Esophagus squamous epithelium (tissue), 5 donors: ENCODE measurements at regions not wholly inside any gene's neighbourhood (a gene's known extent, or its start where the extent isn't known, plus 50 kb on each side); places are given as distances from the start of the nearest gene placed in this dataset.

Experiments used
- DNase-seq: peaks from one replicate; lab custom pipeline; 2025; lab: John Stamatoyannopoulos, UW
- H3K27ac ChIP-seq, 4 donors: fragments of 200-600 bp; sonication (generic); one replicate each; pipeline ENCODE4 v1.5.1; 2016 to 2019; ENCODE audit warnings: mild to moderate bottlenecking in 1 of 4
- H3K27me3 ChIP-seq, 4 donors: fragments of 200-600 bp; sonication (generic); 1 replicate in 3 of 4; 2 replicates in 1 of 4; pipeline versions ENCODE4 v1.5.1 to v1.6.0; 2017 to 2021; ENCODE audit warnings: antibody characterized with exemption in 1 of 4
- H3K36me3 ChIP-seq, 3 donors: fragments of 200-600 bp; sonication (generic); one replicate each; pipeline ENCODE4 v1.5.1; 2016 to 2019
- H3K4me1 ChIP-seq, 3 donors: fragments of 200-600 bp; sonication (generic); one replicate each; pipeline ENCODE4 v1.5.1; 2017 to 2019
- H3K4me3 ChIP-seq, 4 donors: fragments of 200-600 bp; sonication (generic); 1 replicate in 3 of 4; 2 replicates in 1 of 4; pipeline ENCODE4 v1.5.1; 2016 to 2019; ENCODE audit warnings: mild to moderate bottlenecking in 2 of 4, moderate library complexity in 1 of 4
- H3K9me3 ChIP-seq, 3 donors: fragments of 200-600 bp; sonication (generic); one replicate each; pipeline ENCODE4 v1.5.1; 2016 to 2019
- POLR2A ChIP-seq, 4 donors: fragments of 450-650 bp; IDR thresholded peaks; one replicate each; pipeline ENCODE4 v1.6.1; 2017; ENCODE audit warnings: antibody characterized with exemption in 4 of 4, mild to moderate bottlenecking in 4 of 4, moderate library complexity in 3 of 4
- WGBS, 2 donors: methylation state at CpG; one replicate each; pipeline ENCODE4 v1.1.5; 2018; 5-methylcytosine and 5-hydroxymethylcytosine counted together
- intact Hi-C: fragments of 100-400 bp; cut with DNase I; formaldehyde crosslinking; loops from one replicate; pipeline ENCODE4 v1.15.0; 2022
- TF ChIP-seq, protein P1 (sequence below), 6 experiments: fragments of 450-650 bp in 4 of 6; fragments of 200-600 bp in 2 of 6; sonication (generic) in 2 of 6; IDR thresholded peaks; one replicate each; pipeline ENCODE4 v1.5.1; 2016 to 2019; ENCODE audit warnings: antibody characterized with exemption in 6 of 6, mild to moderate bottlenecking in 4 of 6, moderate library complexity in 4 of 6
- donor health status: DM: yes; HTN: yes; CAD: no.

DNA sequence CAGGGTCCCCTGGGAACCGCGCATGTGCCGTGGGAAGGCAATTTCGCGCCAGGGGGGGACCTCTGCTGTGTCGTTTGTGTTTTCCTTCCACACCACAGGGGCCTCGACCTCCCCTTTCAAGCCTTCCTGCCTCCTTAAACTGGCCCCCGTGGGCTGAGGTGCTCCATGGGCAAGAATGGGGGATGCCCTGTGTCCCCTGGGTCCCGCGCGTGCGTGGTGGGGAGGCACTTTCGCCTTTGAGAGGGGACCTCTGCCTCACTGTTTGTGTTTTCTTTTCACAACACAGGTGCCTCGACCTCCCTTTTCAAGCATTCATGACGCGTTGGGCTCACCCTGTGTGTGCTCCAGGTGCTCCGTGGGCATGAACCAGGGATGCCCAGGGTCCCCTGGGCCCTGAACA, 348.8 kb downstream of the ALG10 start:
- TF ChIP-seq, protein P1, sequence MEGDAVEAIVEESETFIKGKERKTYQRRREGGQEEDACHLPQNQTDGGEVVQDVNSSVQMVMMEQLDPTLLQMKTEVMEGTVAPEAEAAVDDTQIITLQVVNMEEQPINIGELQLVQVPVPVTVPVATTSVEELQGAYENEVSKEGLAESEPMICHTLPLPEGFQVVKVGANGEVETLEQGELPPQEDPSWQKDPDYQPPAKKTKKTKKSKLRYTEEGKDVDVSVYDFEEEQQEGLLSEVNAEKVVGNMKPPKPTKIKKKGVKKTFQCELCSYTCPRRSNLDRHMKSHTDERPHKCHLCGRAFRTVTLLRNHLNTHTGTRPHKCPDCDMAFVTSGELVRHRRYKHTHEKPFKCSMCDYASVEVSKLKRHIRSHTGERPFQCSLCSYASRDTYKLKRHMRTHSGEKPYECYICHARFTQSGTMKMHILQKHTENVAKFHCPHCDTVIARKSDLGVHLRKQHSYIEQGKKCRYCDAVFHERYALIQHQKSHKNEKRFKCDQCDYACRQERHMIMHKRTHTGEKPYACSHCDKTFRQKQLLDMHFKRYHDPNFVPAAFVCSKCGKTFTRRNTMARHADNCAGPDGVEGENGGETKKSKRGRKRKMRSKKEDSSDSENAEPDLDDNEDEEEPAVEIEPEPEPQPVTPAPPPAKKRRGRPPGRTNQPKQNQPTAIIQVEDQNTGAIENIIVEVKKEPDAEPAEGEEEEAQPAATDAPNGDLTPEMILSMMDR (IDR thresholded peaks at IDR 0.05), result no peak
- TF ChIP-seq POLR2A (IDR thresholded peaks at IDR 0.05), result no peak
- H3K36me3 ChIP-seq, result no peaks in the 10 kb centered on the region
- H3K4me1 ChIP-seq, result no peaks in the 10 kb centered on the region
- WGBS, 2 donors, result 38 to 59% methylated on average over 8 to 11 of the region's 17 CpGs
- no peak overlapping the region for H3K27ac ChIP-seq
- peaks cover 0 to 99% (median 86%) of the 10 kb centered on the region in 3 donors for H3K9me3 ChIP-seq
- no peak for DNase-seq
- no peaks in the 10 kb centered on the region for H3K27me3 ChIP-seq
- no peak overlapping the region for H3K4me3 ChIP-seq
- intact Hi-C loops, result no loop called here

DNA sequence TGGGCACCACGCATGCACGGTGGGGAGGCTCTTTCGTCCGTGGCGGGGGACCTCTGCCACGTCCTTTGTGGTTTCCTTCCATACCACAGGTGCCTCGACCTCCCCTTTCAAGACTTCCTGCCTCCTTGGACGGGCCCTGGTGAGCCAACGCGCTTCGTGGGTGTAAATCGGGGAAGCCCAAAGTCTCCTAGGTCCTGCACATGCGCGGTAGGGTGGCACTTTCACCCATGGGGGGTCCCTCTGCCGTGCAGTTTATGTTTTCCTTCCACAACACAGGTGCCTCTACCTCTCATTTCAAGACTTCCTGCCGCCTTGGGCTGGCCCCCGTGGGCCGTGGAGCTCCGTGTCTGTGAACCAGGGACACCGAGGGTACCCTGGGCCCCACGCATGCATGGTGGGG, 349.7 kb downstream of the ALG10 start:
- Histone ChIP-seq H3K27me3 (no peaks in the 10 kb centered on the region), H3K4me1 (no peaks in the 10 kb centered on the region), H3K27ac (no peak overlapping the region), H3K9me3 (peaks cover 0 to 99% (median 86%) of the 10 kb centered on the region in 3 donors), H3K4me3 (no peak overlapping the region), H3K36me3 (no peaks in the 10 kb centered on the region)
- no peak for DNase-seq
- 33 to 67% methylated on average over 13 to 16 of the region's 21 CpGs for WGBS, 2 donors
- intact Hi-C loops, result no loop called here
- TF ChIP-seq POLR2A (IDR thresholded peaks at IDR 0.05), result no peak
- TF ChIP-seq, protein P1 (IDR thresholded peaks at IDR 0.05), result no peak

DNA sequence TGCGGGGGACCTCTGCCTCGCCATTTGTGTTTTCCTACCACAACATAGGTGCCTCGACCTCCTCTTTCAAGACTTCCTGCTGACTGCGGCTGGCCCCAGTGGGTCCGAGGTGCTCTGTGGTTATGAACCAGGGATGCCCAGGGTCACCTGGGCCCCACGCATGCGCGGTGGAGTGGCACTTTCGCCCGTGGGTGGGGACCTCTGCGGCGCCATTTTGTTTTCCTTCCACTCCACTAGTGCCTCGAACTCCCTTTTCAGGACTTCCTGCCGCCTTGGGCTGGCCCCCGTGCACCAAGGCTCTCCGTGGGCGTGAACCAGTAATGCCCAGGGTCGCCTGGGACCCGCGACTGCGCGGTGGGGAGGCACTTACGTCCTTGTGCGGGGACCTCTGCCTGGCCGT, 351.6 kb downstream of the ALG10 start:
- H3K27ac ChIP-seq, result no peak overlapping the region
- TF ChIP-seq, protein P1 (IDR thresholded peaks at IDR 0.05), result no peak
- no peak for TF ChIP-seq POLR2A (IDR thresholded peaks at IDR 0.05)
- no peaks in the 10 kb centered on the region for H3K27me3 ChIP-seq
- no peaks in the 10 kb centered on the region for H3K36me3 ChIP-seq
- 64 to 72% methylated on average over 15 to 25 of the region's 25 CpGs for WGBS, 2 donors
- no peaks in the 10 kb centered on the region for H3K4me1 ChIP-seq
- peaks cover 0 to 97% (median 86%) of the 10 kb centered on the region in 3 donors for H3K9me3 ChIP-seq
- intact Hi-C loops, result no loop called here
- no peak for DNase-seq
- no peak overlapping the region for H3K4me3 ChIP-seq

DNA sequence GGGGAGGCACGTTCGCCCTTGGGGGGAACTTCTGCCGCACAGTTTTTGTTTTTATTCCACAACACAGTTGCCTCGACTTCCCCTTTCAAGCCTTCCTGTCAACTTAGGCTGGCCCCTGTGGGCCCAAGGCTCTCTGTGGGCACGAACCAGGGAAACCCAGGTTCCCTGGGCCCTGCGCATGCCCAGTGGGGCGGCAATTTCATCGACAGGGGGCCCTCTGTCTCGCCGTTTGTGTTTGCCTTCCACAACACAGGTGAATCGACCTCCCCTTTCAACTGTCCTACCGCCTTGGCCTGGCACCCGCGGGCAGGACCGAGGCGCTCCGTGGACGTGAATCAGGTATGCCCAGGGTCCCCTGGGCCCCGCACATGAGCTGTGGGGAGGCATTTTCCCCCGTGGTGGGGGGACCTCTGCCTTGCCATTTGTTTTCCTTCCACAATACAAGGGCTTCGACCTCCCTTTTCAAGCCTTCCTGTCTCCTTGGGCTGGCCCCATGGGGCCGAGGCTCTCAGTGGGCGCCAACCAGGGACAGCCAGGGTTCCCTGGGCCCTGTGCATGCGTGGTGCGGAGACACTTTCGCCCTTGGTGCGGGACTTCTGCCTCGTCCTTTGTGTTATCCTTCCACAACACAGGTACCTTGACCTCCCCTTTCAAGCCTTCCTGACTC, 354.0 kb downstream of the ALG10 start:
- Histone ChIP-seq H3K36me3 (no peaks in the 10 kb centered on the region), H3K9me3 (peaks cover 0 to 97% (median 81%) of the 10 kb centered on the region in 3 donors), H3K27me3 (no peaks in the 10 kb centered on the region), H3K27ac (no peak overlapping the region), H3K4me1 (no peaks in the 10 kb centered on the region), H3K4me3 (no peak overlapping the region)
- no peak for DNase-seq
- intact Hi-C loops, result no loop called here
- WGBS, 2 donors, result 64 to 71% methylated on average over 17 to 21 of the region's 28 CpGs
- TF ChIP-seq, protein P1 (IDR thresholded peaks at IDR 0.05), result no peak
- TF ChIP-seq POLR2A (IDR thresholded peaks at IDR 0.05), result no peak

DNA sequence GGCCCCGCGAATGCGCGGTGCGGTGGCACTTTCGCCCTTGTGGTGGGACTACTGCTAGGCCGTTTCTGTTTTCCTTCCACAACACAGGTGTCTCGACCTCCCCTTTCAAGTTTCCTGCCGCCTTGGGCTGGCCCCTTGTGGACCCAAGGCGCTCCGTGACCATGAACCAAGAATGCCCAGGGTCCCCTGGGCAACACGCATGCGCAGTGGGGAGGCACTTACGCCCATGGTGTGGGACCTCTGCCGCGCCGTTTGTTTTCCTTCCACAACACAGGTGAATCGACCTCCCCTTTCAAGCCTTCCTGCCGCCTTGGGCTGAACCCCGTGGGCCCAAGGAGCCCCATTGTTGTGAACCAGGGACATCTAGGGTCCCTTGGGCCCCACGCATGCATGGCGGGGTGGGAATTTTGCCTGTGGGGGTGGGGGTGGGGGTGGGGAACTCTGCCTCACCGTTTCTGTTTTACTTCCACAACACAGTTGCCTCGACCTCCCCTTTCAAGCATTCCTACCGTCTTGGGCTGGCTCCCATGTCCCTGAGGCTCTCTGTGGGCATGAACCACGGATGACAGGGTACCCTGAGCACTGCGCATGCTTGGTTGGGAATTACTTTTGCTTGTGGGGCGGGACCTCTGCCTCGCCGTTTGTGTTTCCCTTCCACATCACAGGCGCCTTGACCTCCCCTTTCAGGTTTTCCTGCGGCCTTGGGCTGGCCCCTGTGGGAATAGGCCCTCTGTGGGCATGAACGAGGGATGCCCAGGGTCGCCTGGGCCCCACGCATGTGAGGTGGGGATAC, 355.1 kb downstream of the ALG10 start:
- H3K9me3 ChIP-seq, result peaks cover 0 to 97% (median 82%) of the 10 kb centered on the region in 3 donors
- no peak overlapping the region for H3K4me3 ChIP-seq
- intact Hi-C loops, result no loop called here
- 63 to 65% methylated on average over 19 to 31 of the region's 35 CpGs for WGBS, 2 donors
- H3K36me3 ChIP-seq, result no peaks in the 10 kb centered on the region
- no peaks in the 10 kb centered on the region for H3K27me3 ChIP-seq
- DNase-seq, result no peak
- TF ChIP-seq, protein P1 (IDR thresholded peaks at IDR 0.05), result no peak
- no peak for TF ChIP-seq POLR2A (IDR thresholded peaks at IDR 0.05)
- no peaks in the 10 kb centered on the region for H3K4me1 ChIP-seq
- H3K27ac ChIP-seq, result no peak overlapping the region
